H7 (cell line): ENCODE measurements at regions not wholly inside any gene's neighbourhood (a gene's known extent, or its start where the extent isn't known, plus 50 kb on each side); places are given as distances from the start of the nearest gene placed in this dataset.

Experiments
- DNase-seq: peaks from one replicate; pipeline ENCODE4 v3.0.0; 2012
- H3K27me3 ChIP-seq: 2 replicates; pipeline ENCODE4 v1.6.0; 2011; ENCODE audit warnings: mild to moderate bottlenecking, low read length; ENCODE audit not compliant: control insufficient read depth, insufficient read depth
- H3K36me3 ChIP-seq: replicated peaks from 2 replicates; pipeline ENCODE4 v1.5.1; 2011; ENCODE audit warnings: low read length; ENCODE audit not compliant: control insufficient read depth, insufficient read depth
- H3K4me3 ChIP-seq: 2 replicates; pipeline ENCODE4 v1.5.1; 2011; ENCODE audit warnings: low read depth, mild to moderate bottlenecking, control low read depth, low read length, moderate library complexity; ENCODE audit not compliant: insufficient read depth

DNA sequence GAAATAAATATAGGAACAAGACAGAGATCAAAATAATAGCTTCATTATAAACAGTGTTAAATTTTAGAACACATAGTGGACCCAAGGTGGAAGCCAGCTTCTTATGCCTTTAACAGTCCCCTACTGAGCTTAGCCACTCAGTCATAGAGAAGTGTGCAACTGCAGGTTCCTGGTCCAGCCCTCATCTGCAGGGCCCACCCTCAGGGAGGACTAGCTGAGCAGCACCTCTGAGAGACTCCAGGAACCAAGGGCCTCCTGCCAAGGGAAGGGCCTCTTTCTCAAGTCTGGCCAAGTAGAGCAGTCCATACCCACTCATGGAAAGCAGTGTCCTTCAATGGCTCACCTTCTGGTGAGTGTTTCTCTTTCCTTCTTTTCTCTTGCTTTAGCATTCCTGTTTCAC is 173.7 kb upstream of the PRPS1L1 start:
- no peak overlapping the region for H3K4me3 ChIP-seq
- H3K36me3 ChIP-seq = no peaks in the 10 kb centered on the region
- no peak for DNase-seq
- no peaks in the 10 kb centered on the region for H3K27me3 ChIP-seq

DNA sequence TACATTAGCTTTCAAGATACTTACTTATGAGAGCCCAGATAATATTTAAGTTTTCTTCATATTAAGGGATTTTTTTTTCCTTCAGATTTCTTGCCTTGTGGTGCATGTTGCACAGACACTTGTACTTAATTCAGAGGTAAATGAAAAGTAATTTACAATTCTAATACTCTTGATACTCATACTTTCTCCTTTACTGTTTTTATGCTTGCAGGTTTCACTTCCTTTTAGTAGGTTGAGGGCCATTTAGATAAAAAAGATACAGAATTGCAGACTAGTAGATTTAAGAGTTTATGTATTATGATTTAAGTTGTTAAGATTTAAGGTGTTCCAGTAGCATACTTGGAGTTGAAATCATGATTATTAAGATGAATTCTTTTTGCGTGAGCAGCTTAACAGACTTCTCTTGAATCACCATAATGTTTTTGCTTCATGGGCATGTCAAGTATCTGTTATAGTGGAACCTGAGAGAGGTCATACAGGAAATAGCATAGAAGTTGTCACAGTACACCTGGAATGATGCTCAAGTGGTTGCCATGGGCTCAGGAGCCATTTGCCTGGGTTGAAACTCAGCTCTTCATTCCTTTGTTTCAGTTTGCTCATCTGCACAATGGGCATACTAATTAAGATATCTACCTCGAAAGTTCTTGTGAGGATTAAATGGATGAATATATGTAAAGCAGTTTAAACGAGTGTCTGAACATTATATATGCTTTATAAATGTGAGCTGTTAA is 174.8 kb upstream of the PRPS1L1 start:
- H3K27me3 ChIP-seq = no peaks in the 10 kb centered on the region
- no peaks in the 10 kb centered on the region for H3K36me3 ChIP-seq
- no peak for DNase-seq
- H3K4me3 ChIP-seq = no peak overlapping the region

DNA sequence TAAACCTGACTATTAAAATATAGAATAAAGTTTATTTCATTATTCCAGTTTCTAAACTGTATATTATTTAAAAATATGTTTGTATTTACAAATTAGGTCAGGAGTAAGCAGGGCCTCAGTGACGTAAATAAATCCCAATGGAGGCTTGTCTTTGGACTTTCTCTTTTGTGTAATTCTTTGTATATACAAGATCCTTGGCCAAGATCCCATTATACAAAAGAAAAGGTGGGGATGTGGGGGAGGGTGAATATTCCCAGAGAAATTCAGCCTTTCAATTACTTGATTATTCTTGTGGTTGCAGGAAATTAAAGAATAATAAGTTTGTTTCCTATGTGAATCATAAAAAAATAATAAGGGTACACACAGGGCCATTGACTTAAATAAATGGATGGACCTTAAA is 178.7 kb upstream of the PRPS1L1 start:
- no peaks in the 10 kb centered on the region for H3K27me3 ChIP-seq
- H3K4me3 ChIP-seq = no peak overlapping the region
- no peaks in the 10 kb centered on the region for H3K36me3 ChIP-seq
- no peak for DNase-seq

DNA sequence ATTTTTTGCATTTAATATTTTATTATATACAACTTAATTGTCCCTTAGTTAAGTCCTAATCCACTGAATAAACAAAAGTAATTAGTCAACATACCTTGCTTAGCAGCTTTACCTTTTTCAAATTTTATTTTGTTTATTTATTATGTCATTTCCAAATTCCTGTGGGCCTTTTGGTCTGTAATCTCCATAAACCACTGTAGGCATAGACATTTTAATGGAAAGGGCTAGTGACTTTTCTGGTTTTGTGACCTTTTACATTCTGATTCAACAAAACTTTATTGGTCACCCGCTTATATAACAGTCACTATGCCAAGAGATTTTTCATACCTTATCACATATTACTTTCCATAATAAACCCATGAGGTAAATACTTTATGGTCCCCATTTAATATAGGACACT is 181.3 kb upstream of the PRPS1L1 start:
- Histone ChIP-seq H3K4me3 (no peak overlapping the region), H3K27me3 (no peaks in the 10 kb centered on the region), H3K36me3 (no peaks in the 10 kb centered on the region)
- no peak for DNase-seq

DNA sequence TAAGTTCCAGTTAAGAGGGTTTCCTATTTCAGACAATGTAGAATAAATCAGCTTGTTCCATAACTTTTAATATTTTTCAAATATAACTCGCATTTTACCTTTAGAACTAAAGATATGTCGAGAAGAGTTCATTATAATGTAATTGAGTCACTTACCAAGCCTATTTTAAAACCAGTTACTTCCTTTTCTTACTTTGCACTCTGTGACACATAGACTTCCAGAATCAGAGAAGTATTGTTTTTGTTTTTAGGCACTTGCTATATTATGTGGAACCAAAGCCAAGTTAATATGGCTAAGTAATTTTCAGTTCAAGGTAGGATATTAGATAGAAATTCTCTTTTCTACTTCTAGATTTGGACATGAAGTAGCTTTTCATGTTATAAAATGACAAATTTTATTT is 182.7 kb upstream of the PRPS1L1 start:
- no peak for DNase-seq
- H3K27me3 ChIP-seq = no peaks in the 10 kb centered on the region
- no peak overlapping the region for H3K4me3 ChIP-seq
- no peaks in the 10 kb centered on the region for H3K36me3 ChIP-seq

DNA sequence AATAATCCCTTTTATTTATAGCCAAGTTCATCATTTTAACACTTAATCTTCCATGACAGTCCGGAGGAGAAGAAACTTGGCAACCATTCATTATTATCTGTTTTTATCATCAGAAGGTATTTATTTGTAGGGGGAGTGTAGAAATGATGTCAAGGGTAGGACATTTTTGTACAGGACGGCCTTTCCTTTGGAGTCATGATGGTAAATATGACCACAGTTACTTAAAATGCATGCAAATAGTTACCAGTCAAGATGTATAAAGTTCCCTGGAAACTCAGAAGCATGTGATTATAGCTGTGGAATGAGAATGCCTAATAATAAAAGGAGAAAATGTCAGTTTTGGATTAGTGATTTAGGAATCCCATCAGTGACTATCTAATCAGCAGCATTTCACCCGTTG is 183.1 kb upstream of the PRPS1L1 start:
- DNase-seq = no peak
- H3K36me3 ChIP-seq = no peaks in the 10 kb centered on the region
- H3K27me3 ChIP-seq = no peaks in the 10 kb centered on the region
- no peak overlapping the region for H3K4me3 ChIP-seq

DNA sequence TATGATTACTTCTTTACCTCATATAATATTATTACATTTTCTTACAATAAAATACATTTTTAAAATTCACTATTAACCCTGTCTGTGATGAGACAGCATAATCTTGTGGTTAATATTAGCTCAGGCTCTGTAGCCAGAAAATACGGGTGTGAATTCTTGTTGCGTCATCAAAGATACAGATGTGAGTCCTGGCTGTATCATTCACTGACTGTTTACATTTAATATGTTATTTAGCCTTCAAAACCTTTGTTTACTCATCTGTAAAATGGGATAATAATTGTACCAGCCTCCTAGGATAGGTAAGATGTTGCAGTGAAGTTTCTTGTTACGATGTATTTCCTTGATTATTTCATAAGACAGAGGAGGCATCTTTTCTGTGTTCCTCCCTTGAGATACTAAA is 184.7 kb upstream of the PRPS1L1 start:
- Histone ChIP-seq H3K4me3 (no peak overlapping the region), H3K36me3 (no peaks in the 10 kb centered on the region), H3K27me3 (no peaks in the 10 kb centered on the region)
- DNase-seq = no peak

DNA sequence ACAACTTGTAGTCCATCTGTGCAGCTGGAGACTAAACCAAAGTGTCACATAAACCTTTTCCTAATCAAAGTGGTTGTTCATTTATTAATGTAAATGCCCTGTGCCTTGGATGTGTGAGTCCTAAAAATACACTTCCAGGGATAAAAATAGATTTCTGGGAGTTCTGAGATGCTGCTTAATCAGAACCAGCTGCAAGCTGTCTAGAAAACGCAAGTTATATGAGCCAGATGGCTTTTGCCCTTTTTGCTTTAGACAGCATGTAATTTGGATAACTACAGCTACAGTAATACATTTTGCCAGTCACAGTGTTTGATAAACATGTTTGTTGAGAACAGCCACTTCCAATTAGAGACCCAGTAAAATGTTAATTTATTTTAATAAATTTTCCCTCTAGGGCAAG is 185.1 kb upstream of the PRPS1L1 start:
- DNase-seq = no peak
- H3K36me3 ChIP-seq = no peaks in the 10 kb centered on the region
- H3K27me3 ChIP-seq = no peaks in the 10 kb centered on the region
- no peak overlapping the region for H3K4me3 ChIP-seq

DNA sequence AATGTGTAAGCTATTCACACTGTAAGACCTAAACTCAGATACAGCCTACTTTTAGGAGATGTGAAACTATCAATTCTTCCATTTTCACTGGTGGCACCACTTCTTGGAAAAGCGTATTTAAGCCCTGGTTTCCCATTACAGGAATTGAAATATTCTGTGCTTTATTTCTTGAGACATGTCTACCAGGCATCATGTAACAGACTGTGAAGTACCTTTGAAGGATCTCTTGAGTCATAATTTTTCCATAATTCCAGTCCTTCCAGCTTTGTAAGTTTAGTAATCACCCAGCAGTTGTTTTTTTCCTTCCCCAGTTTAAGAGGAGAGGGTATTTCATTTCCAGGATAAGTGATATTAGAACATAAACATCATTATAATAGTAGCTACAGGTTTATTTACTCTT is 186.0 kb upstream of the PRPS1L1 start:
- no peak for DNase-seq
- no peaks in the 10 kb centered on the region for H3K27me3 ChIP-seq
- H3K36me3 ChIP-seq = no peaks in the 10 kb centered on the region
- H3K4me3 ChIP-seq = no peak overlapping the region

DNA sequence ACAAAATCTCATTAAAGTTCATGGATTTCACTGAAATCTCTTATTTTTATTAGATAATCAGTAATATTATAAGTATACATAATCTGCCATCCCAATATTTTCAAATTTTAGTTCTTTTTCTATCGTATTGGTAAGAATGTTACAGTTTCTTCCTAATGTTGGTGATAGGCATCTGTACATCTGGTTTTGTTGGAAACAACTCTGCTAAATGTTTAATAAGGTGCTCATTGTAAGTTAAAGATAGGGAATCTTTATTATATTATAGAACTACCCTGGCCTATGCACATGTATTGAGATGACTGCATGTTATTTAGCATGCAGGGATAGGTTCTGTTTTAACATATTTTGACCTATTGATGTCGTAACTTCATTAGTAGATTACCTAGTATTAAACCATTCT is 188.6 kb upstream of the PRPS1L1 start:
- H3K27me3 ChIP-seq = no peaks in the 10 kb centered on the region
- DNase-seq = no peak
- no peaks in the 10 kb centered on the region for H3K36me3 ChIP-seq
- H3K4me3 ChIP-seq = no peak overlapping the region

DNA sequence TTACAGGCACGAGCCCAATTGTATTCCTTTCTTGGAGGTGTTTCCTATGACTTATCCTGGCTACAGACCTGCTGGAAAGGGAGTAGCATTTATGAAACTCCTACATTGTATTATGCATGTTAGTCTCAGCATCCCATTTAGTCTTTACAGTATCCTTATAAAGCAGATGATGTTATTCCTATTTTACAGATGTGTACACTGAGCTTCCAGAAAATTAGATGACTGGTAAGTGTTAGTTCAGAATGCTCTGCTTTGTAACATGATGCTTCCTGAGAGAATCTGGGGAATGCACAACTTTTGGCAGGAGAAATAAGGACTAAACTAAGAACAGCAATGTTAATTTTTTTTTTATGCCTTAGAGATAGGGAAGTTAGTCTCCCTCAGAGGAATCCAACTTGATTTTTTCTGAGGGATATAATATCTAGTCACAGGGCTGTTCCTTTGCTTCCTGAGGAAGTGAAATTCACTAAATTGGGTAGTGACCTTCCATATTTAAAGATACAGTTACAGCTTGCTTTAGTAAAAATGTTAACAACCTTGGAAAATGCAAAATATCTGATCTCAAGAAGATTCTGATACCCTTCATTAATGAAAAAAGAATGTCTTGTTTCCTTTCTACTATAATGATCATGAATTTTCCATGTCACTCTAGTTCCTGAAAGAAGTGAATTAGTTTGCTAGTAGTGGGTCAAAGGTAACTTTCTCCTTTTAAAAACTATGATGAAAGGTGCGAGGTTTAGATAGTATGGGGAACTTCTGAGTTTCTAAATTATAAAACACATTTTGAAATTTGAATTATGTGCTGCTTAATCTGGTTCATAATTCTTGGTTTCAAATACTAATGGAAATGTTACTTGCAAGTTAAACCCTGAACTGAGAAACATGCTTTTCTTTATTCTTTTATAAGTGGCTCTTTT is 194.0 kb upstream of the PRPS1L1 start:
- H3K4me3 ChIP-seq = no peak overlapping the region
- no peak for DNase-seq
- no peaks in the 10 kb centered on the region for H3K36me3 ChIP-seq
- H3K27me3 ChIP-seq = no peaks in the 10 kb centered on the region

DNA sequence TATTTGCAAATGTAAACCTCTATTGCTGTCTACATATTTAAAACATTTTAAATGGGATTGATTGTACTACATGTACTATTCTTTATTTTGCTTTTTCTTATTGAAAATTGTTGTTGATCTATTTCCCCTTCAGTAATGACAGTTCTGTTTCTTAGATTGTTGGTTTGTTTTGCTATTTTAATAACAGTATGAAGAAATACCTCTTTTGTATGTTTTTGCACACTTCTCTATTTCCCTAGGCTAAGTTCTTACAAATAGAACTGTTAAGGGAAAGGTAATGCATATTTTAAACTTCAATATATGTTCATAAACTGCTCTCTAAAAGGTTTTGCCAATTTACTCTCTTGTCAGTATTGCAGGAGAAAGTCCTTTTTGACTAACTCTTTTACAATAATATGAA is 195.0 kb upstream of the PRPS1L1 start:
- Histone ChIP-seq H3K27me3 (no peaks in the 10 kb centered on the region), H3K36me3 (no peaks in the 10 kb centered on the region), H3K4me3 (no peak overlapping the region)
- no peak for DNase-seq

DNA sequence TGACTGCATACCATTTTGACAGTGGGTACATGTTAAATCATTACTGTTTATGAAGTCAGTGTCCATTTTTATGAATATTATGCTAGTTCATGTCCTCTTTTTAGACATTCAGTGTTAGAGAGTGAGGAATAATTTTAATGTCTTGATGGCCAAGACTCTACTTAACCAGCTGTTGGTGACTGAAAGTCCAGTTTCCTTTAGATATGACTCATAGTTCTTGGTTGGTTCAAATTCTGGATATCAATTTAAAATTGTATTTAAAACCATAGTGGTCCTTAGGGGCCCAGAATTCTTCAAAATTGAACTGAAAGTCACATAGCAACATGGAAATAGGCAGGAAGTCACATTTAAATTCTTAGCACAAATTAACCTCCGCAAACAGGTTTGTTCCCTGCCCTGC is 196.5 kb upstream of the PRPS1L1 start:
- DNase-seq = no peak
- no peaks in the 10 kb centered on the region for H3K36me3 ChIP-seq

DNA sequence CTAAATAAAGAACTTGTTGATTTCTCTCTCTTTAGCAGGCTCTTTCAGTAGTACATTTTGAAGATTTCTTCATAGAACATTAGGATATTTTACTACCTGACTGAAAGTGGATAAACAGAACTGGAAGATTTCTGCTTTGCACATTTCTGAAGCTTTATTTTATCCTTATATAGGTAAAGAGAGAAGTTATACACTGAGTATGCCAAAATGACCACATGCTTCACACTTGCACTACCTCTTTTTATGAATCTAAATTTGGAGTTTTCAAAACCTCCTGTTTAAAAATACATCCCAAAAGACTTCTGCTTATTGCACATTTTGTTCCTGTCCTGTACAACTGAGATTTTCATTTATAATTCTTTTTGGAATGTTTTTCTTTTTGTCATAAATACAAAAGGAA is 197.4 kb upstream of the PRPS1L1 start:
- no peak for DNase-seq
- H3K36me3 ChIP-seq = no peaks in the 10 kb centered on the region
- H3K27me3 ChIP-seq = no peaks in the 10 kb centered on the region
- no peak overlapping the region for H3K4me3 ChIP-seq

More for the DNA sequence above, 196.5 kb upstream of the PRPS1L1 start:
- no peak overlapping the region for H3K4me3 ChIP-seq
- H3K27me3 ChIP-seq = no peaks in the 10 kb centered on the region

DNA sequence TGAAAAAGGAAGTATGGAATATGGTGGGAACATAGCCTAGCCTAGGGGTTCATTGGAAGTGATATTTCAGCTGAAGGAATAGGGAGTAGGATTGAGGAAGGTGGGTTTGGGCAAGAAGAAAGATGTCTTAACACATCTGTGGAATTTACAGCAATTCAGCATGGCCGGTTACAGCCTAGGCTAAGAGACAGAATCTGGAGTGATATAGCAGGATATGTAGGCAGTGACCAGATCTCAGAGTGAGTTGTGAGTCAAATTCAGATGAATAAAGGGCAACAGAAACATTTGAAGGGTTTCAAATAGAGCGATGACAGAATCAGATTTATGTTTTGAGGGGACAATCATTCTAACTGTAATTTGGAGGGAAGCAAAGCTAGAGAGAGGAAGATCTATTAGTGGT is 199.0 kb upstream of the PRPS1L1 start:
- Histone ChIP-seq H3K36me3 (no peaks in the 10 kb centered on the region), H3K4me3 (no peak overlapping the region), H3K27me3 (no peaks in the 10 kb centered on the region)
- no peak for DNase-seq
